ENCODE measurements at regions not wholly inside any gene's neighbourhood (a gene's known extent, or its start where the extent isn't known, plus 50 kb on each side); places are given as distances from the start of the nearest gene placed in this dataset.

GRCh38 chr2:162890690-162891311 lies 52.2 kb upstream of the KCNH7 start:
- Mint-ChIP-seq H3K27ac (ENCODE audit: unreplicated experiment) (no peak overlapping the region), H3K4me3 (no peak overlapping the region), H3K9me3 (no peaks in the 10 kb centered on the region), H3K27me3 (ENCODE audit: low read depth) (no peaks in the 10 kb centered on the region), H3K36me3 (ENCODE audit: low read depth) (no peaks in the 10 kb centered on the region), H3K4me1 (no peaks in the 10 kb centered on the region)
- peak; percentile 86 for TF ChIP-seq CTCF (conservative IDR thresholded peaks at IDR 0.05)
- peak; percentile 29 for DNase-seq (ENCODE audit: low read depth, low spot score)

- no peaks in the 10 kb centered on the region for H3K4me1 Mint-ChIP-seq
- no peak overlapping the region for H3K27ac Mint-ChIP-seq (ENCODE audit: unreplicated experiment)
- no peak for DNase-seq (ENCODE audit: low read depth, low spot score)
- no peaks in the 10 kb centered on the region for H3K9me3 Mint-ChIP-seq
- H3K4me3 Mint-ChIP-seq: no peak overlapping the region
- no peaks in the 10 kb centered on the region for H3K36me3 Mint-ChIP-seq (ENCODE audit: low read depth)
- no peak for TF ChIP-seq CTCF (conservative IDR thresholded peaks at IDR 0.05)
- H3K27me3 Mint-ChIP-seq (ENCODE audit: low read depth): no peaks in the 10 kb centered on the region
These were observed 50.1 kb upstream of the KCNH7 start for GRCh38 chr2:162888652-162889051.
